Neural crest cell (in vitro differentiated cells): ENCODE measurements at regions not wholly inside any gene's neighbourhood (a gene's known extent, or its start where the extent isn't known, plus 50 kb on each side); places are given as distances from the start of the nearest gene placed in this dataset.

Experiments used
- DNase-seq: peaks from one replicate; pipeline ENCODE4 v3.0.0; 2021; ENCODE audit warnings: low read depth, mixed read lengths, low spot score
- H3K27ac Mint-ChIP-seq: one replicate; pipeline ENCODE4 v1.8.0; 2021; ENCODE audit warnings: mild to moderate bottlenecking, mixed read lengths; ENCODE audit not compliant: unreplicated experiment
- H3K27me3 Mint-ChIP-seq: 2 replicates; pipeline ENCODE4 v1.8.0; 2021; ENCODE audit warnings: low read depth, mild to moderate bottlenecking, mixed read lengths
- H3K36me3 Mint-ChIP-seq: 2 replicates; pipeline ENCODE4 v1.8.0; 2021; ENCODE audit warnings: low read depth, mild to moderate bottlenecking, mixed read lengths
- H3K4me1 Mint-ChIP-seq: 2 replicates; pipeline ENCODE4 v1.8.0; 2021; ENCODE audit warnings: mixed read lengths
- H3K4me3 Mint-ChIP-seq: one replicate; pipeline ENCODE4 v1.8.0; 2021; ENCODE audit warnings: mild to moderate bottlenecking, mixed read lengths
- H3K9me3 Mint-ChIP-seq: 2 replicates; pipeline ENCODE4 v1.8.0; 2021; ENCODE audit warnings: mixed read lengths
- CTCF ChIP-seq: fragments of 200-600 bp; sonication (generic); conservative IDR thresholded peaks from 2 replicates; pipeline ENCODE4 v1.5.0; 2021; ENCODE audit warnings: antibody characterized with exemption, mild to moderate bottlenecking

- Mint-ChIP-seq H3K27me3 (no peaks in the 10 kb centered on the region), H3K9me3 (no peaks in the 10 kb centered on the region), H3K36me3 (no peaks in the 10 kb centered on the region), H3K4me3 (no peak overlapping the region), H3K27ac (no peak overlapping the region), H3K4me1 (no peaks in the 10 kb centered on the region)
- TF ChIP-seq CTCF, result no peak
- DNase-seq, result no peak
Observed at GRCh38 chr7:46610746-46611145, 689.7 kb upstream of the IGFBP3 start.

GRCh38 chr7:46607176-46607575, 686.1 kb upstream of the IGFBP3 start:
- no peak overlapping the region for H3K27ac Mint-ChIP-seq
- no peak for DNase-seq
- H3K36me3 Mint-ChIP-seq, result no peaks in the 10 kb centered on the region
- H3K9me3 Mint-ChIP-seq, result no peaks in the 10 kb centered on the region
- H3K27me3 Mint-ChIP-seq, result no peaks in the 10 kb centered on the region
- no peak for TF ChIP-seq CTCF
- no peaks in the 10 kb centered on the region for H3K4me1 Mint-ChIP-seq
- no peak overlapping the region for H3K4me3 Mint-ChIP-seq

- no peak for DNase-seq
- no peaks in the 10 kb centered on the region for H3K4me1 Mint-ChIP-seq
- no peaks in the 10 kb centered on the region for H3K27me3 Mint-ChIP-seq
- no peak for TF ChIP-seq CTCF
- H3K4me3 Mint-ChIP-seq, result no peak overlapping the region
- H3K27ac Mint-ChIP-seq, result no peak overlapping the region
- no peaks in the 10 kb centered on the region for H3K9me3 Mint-ChIP-seq
- no peaks in the 10 kb centered on the region for H3K36me3 Mint-ChIP-seq
Observed at GRCh38 chr7:46606761-46607160, 685.7 kb upstream of the IGFBP3 start.

- Mint-ChIP-seq H3K27me3 (no peaks in the 10 kb centered on the region), H3K9me3 (peaks cover 2% of the 10 kb centered on the region), H3K4me1 (peaks cover 11% of the 10 kb centered on the region), H3K4me3 (no peak overlapping the region), H3K36me3 (no peaks in the 10 kb centered on the region), H3K27ac (no peak overlapping the region)
- DNase-seq, result no peak
- no peak for TF ChIP-seq CTCF
Observed at GRCh38 chr7:46604241-46604661, 683.2 kb upstream of the IGFBP3 start.

- Mint-ChIP-seq H3K27ac (no peak overlapping the region), H3K36me3 (no peaks in the 10 kb centered on the region), H3K9me3 (peaks cover 2% of the 10 kb centered on the region), H3K27me3 (no peaks in the 10 kb centered on the region), H3K4me3 (no peak overlapping the region), H3K4me1 (peaks cover 12% of the 10 kb centered on the region)
- TF ChIP-seq CTCF, result no peak
- DNase-seq, result no peak
Observed at GRCh38 chr7:46603780-46604179, 682.7 kb upstream of the IGFBP3 start.

GRCh38 chr7:46603296-46603752, 682.3 kb upstream of the IGFBP3 start:
- H3K36me3 Mint-ChIP-seq, result no peaks in the 10 kb centered on the region
- peaks cover 12% of the 10 kb centered on the region for H3K4me1 Mint-ChIP-seq
- no peaks in the 10 kb centered on the region for H3K27me3 Mint-ChIP-seq
- peaks cover 2% of the 10 kb centered on the region for H3K9me3 Mint-ChIP-seq
- no peak overlapping the region for H3K4me3 Mint-ChIP-seq
- no peak for TF ChIP-seq CTCF
- H3K27ac Mint-ChIP-seq, result no peak overlapping the region
- no peak for DNase-seq
